ENCODE measurements at regions not wholly inside any gene's neighbourhood (a gene's known extent, or its start where the extent isn't known, plus 50 kb on each side); places are given as distances from the start of the nearest gene placed in this dataset.
A peak's percentile ranks its signal among the peaks of the same experiment; 100 is the strongest.

DNA sequence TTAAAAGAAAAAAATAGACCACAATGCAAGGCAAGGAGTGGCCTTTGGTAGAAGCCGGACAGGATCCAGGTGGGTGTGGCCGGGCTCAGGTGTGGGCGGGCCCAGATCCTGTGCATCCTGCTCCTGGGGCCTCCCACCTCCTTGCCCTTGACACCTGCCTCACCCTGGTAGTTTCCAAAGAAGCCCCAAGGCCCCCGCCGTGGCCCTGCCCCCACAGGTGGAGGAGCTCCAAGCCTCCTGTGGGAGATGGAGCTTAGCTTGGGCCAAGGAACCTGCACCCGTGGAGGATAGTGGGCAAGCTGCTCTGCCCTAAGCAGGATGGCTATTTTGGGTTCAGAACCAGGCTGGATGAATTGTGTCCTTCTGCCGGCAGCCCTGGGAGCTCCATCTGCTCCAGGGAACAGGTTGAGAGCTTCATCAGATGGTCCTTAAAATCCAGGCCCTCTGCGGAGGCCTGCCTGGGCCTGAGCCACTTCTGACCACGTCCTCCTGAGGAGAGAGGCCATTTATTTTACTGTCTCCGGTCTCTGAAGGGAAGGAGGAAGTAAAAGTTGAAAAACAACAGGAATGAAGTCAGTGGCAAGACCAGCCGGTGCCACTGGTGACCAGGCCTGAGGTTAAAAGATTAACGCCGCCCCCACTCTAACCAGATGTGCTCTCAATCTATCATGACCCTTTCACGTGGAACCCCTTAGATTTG lies 53.9 kb upstream of the KLF13 start:
- peaks cover 0 to 3% (median under 1%) of the 10 kb centered on the region in 4 experiments; a peak in 4 of 7 replicates for H3K4me1 ChIP-seq (replicated peaks in 1 of 4; ENCODE audit: control insufficient read depth in 3 of 4, insufficient read depth in 4 of 4, low read length in 3 of 4)
- no peak overlapping the region for H4K5ac ChIP-seq (ENCODE audit: insufficient read length, low read depth, low read length)
- H3K18ac ChIP-seq (ENCODE audit: extremely low read depth, low read length): no peak overlapping the region
- H2BK15ac ChIP-seq (ENCODE audit: low read length): no peak overlapping the region
- no peak overlapping the region for H4K8ac ChIP-seq (ENCODE audit: extremely low read depth, insufficient read depth, low read length)
- H4K91ac ChIP-seq (replicated peaks; ENCODE audit: insufficient read length, low read length): no peak overlapping the region
- FAIRE-seq (no peak), DNase-seq (ENCODE audit: low read depth in 1 of 2, low spot score in 2 of 2) (peak in 1 of 2 experiments; percentile 41)
- ChIA-PET CTCF (ENCODE audit: partially characterized antibody) (interaction anchor here (1.3 kb wide), 1 partner anchor 22 kb away, joined by 3 read pairs; no protein-coding TSS in a partner anchor), POLR2A (ENCODE audit: partially characterized antibody) (interaction anchor here (1.5 kb wide), 1 partner anchor 33 kb away, joined by 4 read pairs; no protein-coding TSS in a partner anchor)
- H3K14ac ChIP-seq (ENCODE audit: insufficient read length): no peak overlapping the region
- no peaks in the 10 kb centered on the region for H3K36me3 ChIP-seq (ENCODE audit: control insufficient read depth in 2 of 4, insufficient read depth in 4 of 4, low read length in 3 of 4)
- H2AFZ ChIP-seq (ENCODE audit: low read length): no peak overlapping the region; the same call in 1 of the 2 replicates
- H3K56ac ChIP-seq (replicated peaks; ENCODE audit: insufficient read length, low read depth, low read length): no peak overlapping the region
- H2BK12ac ChIP-seq (ENCODE audit: low read depth, low read length): no peak overlapping the region
- H3K4me3 ChIP-seq (ENCODE audit: extremely low read depth in 1 of 4, insufficient read depth in 2 of 4, low read depth in 3 of 4, low read length in 4 of 4): no peak overlapping the region
- H4K20me1 ChIP-seq (replicated peaks in 1 of 2; ENCODE audit: control insufficient read depth in 1 of 2, insufficient read depth in 2 of 2, low read length in 2 of 2): no peaks in the 10 kb centered on the region
- no peak overlapping the region for H3K4ac ChIP-seq (replicated peaks; ENCODE audit: insufficient read length, low read depth, low read length)
- no peaks in the 10 kb centered on the region for H3K79me2 ChIP-seq (ENCODE audit: control insufficient read depth in 1 of 2, insufficient read depth in 2 of 2, low read length in 2 of 2)
- no peaks in the 10 kb centered on the region for H3K23me2 ChIP-seq (ENCODE audit: low read depth, low read length)
- H3K27me3 ChIP-seq (replicated peaks in 1 of 4; ENCODE audit: control insufficient read depth in 3 of 4, extremely low read depth in 1 of 4, insufficient read depth in 3 of 4, low read length in 3 of 4): no peaks in the 10 kb centered on the region
- H2BK120ac ChIP-seq (replicated peaks; ENCODE audit: low read depth, low read length): no peak overlapping the region
- H3K23ac ChIP-seq (ENCODE audit: insufficient read length): no peak overlapping the region
- no peak overlapping the region for H3K27ac ChIP-seq (ENCODE audit: low read depth, low read length)
- H3K4me2 ChIP-seq (ENCODE audit: insufficient read depth in 1 of 2, low read depth in 2 of 2, low read length in 2 of 2): no peak overlapping the region
- 86% methylated on average over 14 of the region's 14 CpGs; no CpG with 5 or more reads in 1 of the 2 experiments for WGBS, 2 experiments (ENCODE audit: extremely low coverage in 1 of 2, insufficient coverage in 1 of 2, insufficient read length in 1 of 2, insufficient replicate concordance in 2 of 2, low coverage in 1 of 2, low lambda C conversion rate in 2 of 2, missing lambda C conversion rate in 1 of 2)
- H2BK5ac ChIP-seq (ENCODE audit: low read depth, low read length): no peak overlapping the region
- H2AK5ac ChIP-seq (ENCODE audit: low read depth, low read length): no peak overlapping the region
- H3K9ac ChIP-seq (replicated peaks in 1 of 4; ENCODE audit: extremely low read depth in 1 of 4, low read depth in 3 of 4, low read length in 3 of 4): no peak overlapping the region
- H3K79me1 ChIP-seq (ENCODE audit: low read depth, low read length): no peaks in the 10 kb centered on the region
- no peak for TF ChIP-seq BRCA1 (IDR thresholded peaks at IDR 0.05; ENCODE audit: low read depth, low read length)
- no peak for TF ChIP-seq TBP (IDR thresholded peaks at IDR 0.05; ENCODE audit: low read depth, low read length)
- no peak for TF ChIP-seq SIX5 (IDR thresholded peaks at IDR 0.05; ENCODE audit: low read depth, low read length)
- no peak for TF ChIP-seq RBBP5 (IDR thresholded peaks at IDR 0.05; ENCODE audit: borderline replicate concordance, low read depth, low read length)
- no peak for TF ChIP-seq CREB1 (IDR thresholded peaks at IDR 0.05)
- no peak for TF ChIP-seq SP2 (IDR thresholded peaks at IDR 0.05; ENCODE audit: low read length)
- TF ChIP-seq CHD2 (IDR thresholded peaks at IDR 0.05; ENCODE audit: low read length): no peak
- no peak overlapping the region for H2BK20ac ChIP-seq (ENCODE audit: low read length)
- H3K9me3 ChIP-seq (ENCODE audit: insufficient read depth in 2 of 2, low read depth in 1 of 2, low read length in 1 of 2): no peaks in the 10 kb centered on the region
